ENCODE measurements at regions not wholly inside any gene's neighbourhood (a gene's known extent, or its start where the extent isn't known, plus 50 kb on each side); places are given as distances from the start of the nearest gene placed in this dataset.

GRCh38 chr11:134559602-134559962 lies 147.5 kb upstream of the B3GAT1 start:
- no peaks in the 10 kb centered on the region; the same call in 1 of the 2 replicates for H3K9me3 ChIP-seq (ENCODE audit: insufficient read depth, low read depth)
- H3K9me2 ChIP-seq (ENCODE audit: insufficient read depth): no peaks in the 10 kb centered on the region
- H3K4me3 ChIP-seq: no peak overlapping the region
- intact Hi-C loops (cut with micrococcal nuclease; ENCODE audit: unreplicated experiment): no loop called here
- no peak overlapping the region for H2AFZ ChIP-seq
- H4K20me1 ChIP-seq (ENCODE audit: insufficient read depth): no peaks in the 10 kb centered on the region
- H3K36me3 ChIP-seq (ENCODE audit: low read depth): no peaks in the 10 kb centered on the region
- ChIA-PET POLR2A (ENCODE audit: unreplicated experiment) (no interaction called here), CTCF (no interaction called here)
- TF ChIP-seq CTCF (conservative IDR thresholded peaks at IDR 0.05) (no peak), EZH2 (IDR thresholded peaks at IDR 0.05; ENCODE audit: low read depth) (no peak)
- BruUV-seq (replicated peaks): no TSS peak
- no peak overlapping the region for H3K27ac ChIP-seq
- H3F3A ChIP-seq (ENCODE audit: insufficient read depth, low read depth): no peaks in the 10 kb centered on the region
- no peaks in the 10 kb centered on the region for H3K79me2 ChIP-seq (ENCODE audit: low read depth)
- no peaks in the 10 kb centered on the region for H3K4me1 ChIP-seq (replicated peaks; ENCODE audit: insufficient read depth)
- no peak for DNase-seq
- H3K4me2 ChIP-seq: no peak overlapping the region
- H3K27me3 ChIP-seq (ENCODE audit: insufficient read depth, low read depth): peaks cover 15% of the 10 kb centered on the region; the same call in 1 of the 2 replicates

- intact Hi-C loops (cut with micrococcal nuclease; ENCODE audit: unreplicated experiment): no loop called here
- Histone ChIP-seq H4K20me1 (ENCODE audit: insufficient read depth) (no peaks in the 10 kb centered on the region), H3K27ac (no peak overlapping the region), H2AFZ (no peak overlapping the region), H3F3A (ENCODE audit: insufficient read depth, low read depth) (no peaks in the 10 kb centered on the region), H3K27me3 (ENCODE audit: insufficient read depth, low read depth) (peaks cover 15% of the 10 kb centered on the region; the same call in 1 of the 2 replicates), H3K4me2 (no peak overlapping the region), H3K4me3 (no peak overlapping the region), H3K79me2 (ENCODE audit: low read depth) (no peaks in the 10 kb centered on the region), H3K9me2 (ENCODE audit: insufficient read depth) (no peaks in the 10 kb centered on the region), H3K4me1 (replicated peaks; ENCODE audit: insufficient read depth) (no peaks in the 10 kb centered on the region), H3K9me3 (ENCODE audit: insufficient read depth, low read depth) (no peaks in the 10 kb centered on the region), H3K36me3 (ENCODE audit: low read depth) (no peaks in the 10 kb centered on the region)
- ChIA-PET CTCF (no interaction called here), POLR2A (ENCODE audit: unreplicated experiment) (no interaction called here)
- BruUV-seq (replicated peaks): no TSS peak
- DNase-seq: no peak
- no peak for TF ChIP-seq EZH2 (IDR thresholded peaks at IDR 0.05; ENCODE audit: low read depth)
Observed at GRCh38 chr11:134558916-134559601, 147.0 kb upstream of the B3GAT1 start.

GRCh38 chr11:134558258-134558835 lies 146.3 kb upstream of the B3GAT1 start:
- intact Hi-C loops (cut with micrococcal nuclease; ENCODE audit: unreplicated experiment): no loop called here
- H3K79me2 ChIP-seq (ENCODE audit: low read depth): no peaks in the 10 kb centered on the region
- H2AFZ ChIP-seq: no peak overlapping the region
- no peaks in the 10 kb centered on the region for H3K36me3 ChIP-seq (ENCODE audit: low read depth)
- H3K4me2 ChIP-seq: no peak overlapping the region
- ChIA-PET POLR2A (ENCODE audit: unreplicated experiment) (no interaction called here), CTCF (no interaction called here)
- no peaks in the 10 kb centered on the region for H3K9me2 ChIP-seq (ENCODE audit: insufficient read depth)
- peaks cover 11% of the 10 kb centered on the region; the same call in 1 of the 2 replicates for H3K27me3 ChIP-seq (ENCODE audit: insufficient read depth, low read depth)
- no peak for DNase-seq
- no TSS peak for BruUV-seq (replicated peaks)
- H3K9me3 ChIP-seq (ENCODE audit: insufficient read depth, low read depth): no peaks in the 10 kb centered on the region
- H3K27ac ChIP-seq: no peak overlapping the region
- TF ChIP-seq CTCF (conservative IDR thresholded peaks at IDR 0.05) (no peak), EZH2 (IDR thresholded peaks at IDR 0.05; ENCODE audit: low read depth) (no peak)
- no peaks in the 10 kb centered on the region for H4K20me1 ChIP-seq (ENCODE audit: insufficient read depth)
- H3K4me1 ChIP-seq (replicated peaks; ENCODE audit: insufficient read depth): no peaks in the 10 kb centered on the region
- no peaks in the 10 kb centered on the region for H3F3A ChIP-seq (ENCODE audit: insufficient read depth, low read depth)
- no peak overlapping the region for H3K4me3 ChIP-seq
